ENCODE measurements at regions not wholly inside any gene's neighbourhood (a gene's known extent, or its start where the extent isn't known, plus 50 kb on each side); places are given as distances from the start of the nearest gene placed in this dataset.

DNA sequence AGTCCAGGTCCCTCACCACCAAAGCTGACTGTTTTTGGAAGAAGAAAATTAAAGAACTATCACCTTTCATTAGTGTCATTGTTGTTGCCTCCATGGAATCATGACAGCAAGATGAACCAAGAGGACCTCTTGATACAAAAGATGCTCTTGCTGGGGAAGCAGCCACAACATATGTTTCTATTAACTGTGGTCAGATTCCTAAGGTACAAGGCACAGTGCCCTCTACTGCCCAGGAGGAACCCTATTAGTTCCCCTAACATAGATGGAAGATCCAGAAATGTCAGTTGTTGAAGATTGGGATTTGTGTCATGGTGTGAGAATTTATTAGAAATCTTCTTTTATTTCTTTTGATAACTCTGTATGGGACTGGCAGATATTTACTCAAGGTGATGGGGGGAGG is 188.2 kb upstream of the ANKFN1 start:
- H3K9me2 ChIP-seq (replicated peaks; ENCODE audit: insufficient read depth, low read length), result no peaks in the 10 kb centered on the region
- no peak for DNase-seq
- H2AFZ ChIP-seq (ENCODE audit: low read length), result no peak overlapping the region
- H3K4me3 ChIP-seq (ENCODE audit: low read length), result no peak overlapping the region
- H3K27ac ChIP-seq (ENCODE audit: low read length), result no peak overlapping the region
- H3K4me1 ChIP-seq (ENCODE audit: low read length), result no peaks in the 10 kb centered on the region
- no peaks in the 10 kb centered on the region for H3K36me3 ChIP-seq (replicated peaks; ENCODE audit: insufficient read depth, low read length)
- TF ChIP-seq EZH2phosphoT487 (IDR thresholded peaks at IDR 0.05; ENCODE audit: low read length), result no peak
- TF ChIP-seq, protein P1, sequence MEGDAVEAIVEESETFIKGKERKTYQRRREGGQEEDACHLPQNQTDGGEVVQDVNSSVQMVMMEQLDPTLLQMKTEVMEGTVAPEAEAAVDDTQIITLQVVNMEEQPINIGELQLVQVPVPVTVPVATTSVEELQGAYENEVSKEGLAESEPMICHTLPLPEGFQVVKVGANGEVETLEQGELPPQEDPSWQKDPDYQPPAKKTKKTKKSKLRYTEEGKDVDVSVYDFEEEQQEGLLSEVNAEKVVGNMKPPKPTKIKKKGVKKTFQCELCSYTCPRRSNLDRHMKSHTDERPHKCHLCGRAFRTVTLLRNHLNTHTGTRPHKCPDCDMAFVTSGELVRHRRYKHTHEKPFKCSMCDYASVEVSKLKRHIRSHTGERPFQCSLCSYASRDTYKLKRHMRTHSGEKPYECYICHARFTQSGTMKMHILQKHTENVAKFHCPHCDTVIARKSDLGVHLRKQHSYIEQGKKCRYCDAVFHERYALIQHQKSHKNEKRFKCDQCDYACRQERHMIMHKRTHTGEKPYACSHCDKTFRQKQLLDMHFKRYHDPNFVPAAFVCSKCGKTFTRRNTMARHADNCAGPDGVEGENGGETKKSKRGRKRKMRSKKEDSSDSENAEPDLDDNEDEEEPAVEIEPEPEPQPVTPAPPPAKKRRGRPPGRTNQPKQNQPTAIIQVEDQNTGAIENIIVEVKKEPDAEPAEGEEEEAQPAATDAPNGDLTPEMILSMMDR (IDR thresholded peaks at IDR 0.05; ENCODE audit: low read length), result 0 out of 2 replicates have a peak, but pooled peaks have one; percentile 4
- no peak overlapping the region for H3K9ac ChIP-seq (ENCODE audit: low read length)
- no peaks in the 10 kb centered on the region for H3K79me2 ChIP-seq (ENCODE audit: low read length)
- H3K9me3 ChIP-seq (replicated peaks; ENCODE audit: insufficient read depth, low read length), result no peaks in the 10 kb centered on the region
- no peaks in the 10 kb centered on the region for H3K27me3 ChIP-seq (replicated peaks; ENCODE audit: insufficient read depth, low read length)
- H3K4me2 ChIP-seq (ENCODE audit: low read depth, low read length), result no peak overlapping the region
- H4K20me1 ChIP-seq (ENCODE audit: insufficient read depth, low read length), result no peaks in the 10 kb centered on the region
- H3F3A ChIP-seq (ENCODE audit: insufficient read depth, low read length), result no peaks in the 10 kb centered on the region

DNA sequence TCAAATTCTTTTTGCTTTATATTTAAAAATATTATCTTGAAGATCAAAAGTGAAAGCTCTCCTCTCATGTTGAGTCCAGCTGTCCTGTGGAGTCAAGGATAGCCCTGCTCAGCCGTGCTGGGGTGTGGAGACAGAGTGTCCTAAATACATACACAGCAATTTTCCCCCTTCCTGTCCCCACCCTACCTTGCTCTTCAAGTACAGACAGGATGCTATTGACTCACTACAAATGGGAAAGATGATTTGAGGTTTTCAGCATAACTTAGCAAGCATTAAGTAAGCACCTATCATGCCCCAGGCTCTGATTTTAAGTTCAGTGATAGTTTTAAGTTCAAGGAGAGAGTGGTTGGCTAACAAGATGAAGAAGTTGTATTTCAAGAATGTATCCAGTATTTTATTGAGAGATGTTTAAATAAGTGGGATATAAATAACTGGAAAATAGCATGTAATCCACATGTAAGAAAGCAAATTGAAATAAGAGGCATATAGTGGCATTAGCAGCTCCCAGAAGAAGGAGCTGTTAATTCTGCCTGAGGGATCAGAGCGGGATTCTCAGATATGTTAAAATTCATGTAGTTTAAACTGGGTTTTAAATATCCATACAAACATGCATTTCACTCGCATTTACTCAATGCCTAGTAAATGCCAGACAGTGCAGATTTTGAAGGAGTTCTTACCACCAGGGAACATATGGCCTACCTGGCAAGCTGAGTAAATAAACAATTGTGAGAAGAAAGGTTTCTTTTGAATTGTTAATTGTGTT is 183.5 kb upstream of the ANKFN1 start:
- H3K4me3 ChIP-seq (ENCODE audit: low read length), result no peak overlapping the region
- no peak overlapping the region for H3K27ac ChIP-seq (ENCODE audit: low read length)
- H3K4me2 ChIP-seq (ENCODE audit: low read depth, low read length), result no peak overlapping the region
- H3K36me3 ChIP-seq (replicated peaks; ENCODE audit: insufficient read depth, low read length), result no peaks in the 10 kb centered on the region
- no peak overlapping the region for H3K9ac ChIP-seq (ENCODE audit: low read length)
- no peak for DNase-seq
- H3K4me1 ChIP-seq (ENCODE audit: low read length), result no peaks in the 10 kb centered on the region
- H2AFZ ChIP-seq (ENCODE audit: low read length), result no peak overlapping the region
- no peaks in the 10 kb centered on the region for H3F3A ChIP-seq (ENCODE audit: insufficient read depth, low read length)
- H3K9me2 ChIP-seq (replicated peaks; ENCODE audit: insufficient read depth, low read length), result no peaks in the 10 kb centered on the region
- no peaks in the 10 kb centered on the region for H4K20me1 ChIP-seq (ENCODE audit: insufficient read depth, low read length)
- no peaks in the 10 kb centered on the region for H3K9me3 ChIP-seq (replicated peaks; ENCODE audit: insufficient read depth, low read length)
- no peaks in the 10 kb centered on the region for H3K79me2 ChIP-seq (ENCODE audit: low read length)
- H3K27me3 ChIP-seq (replicated peaks; ENCODE audit: insufficient read depth, low read length), result no peaks in the 10 kb centered on the region
- TF ChIP-seq, protein P1 (IDR thresholded peaks at IDR 0.05; ENCODE audit: low read length), result no peak
- TF ChIP-seq EZH2phosphoT487 (IDR thresholded peaks at IDR 0.05; ENCODE audit: low read length) (no peak), EZH2 (optimal IDR thresholded peaks at IDR 0.05; ENCODE audit: low read depth, low read length) (no peak)

DNA sequence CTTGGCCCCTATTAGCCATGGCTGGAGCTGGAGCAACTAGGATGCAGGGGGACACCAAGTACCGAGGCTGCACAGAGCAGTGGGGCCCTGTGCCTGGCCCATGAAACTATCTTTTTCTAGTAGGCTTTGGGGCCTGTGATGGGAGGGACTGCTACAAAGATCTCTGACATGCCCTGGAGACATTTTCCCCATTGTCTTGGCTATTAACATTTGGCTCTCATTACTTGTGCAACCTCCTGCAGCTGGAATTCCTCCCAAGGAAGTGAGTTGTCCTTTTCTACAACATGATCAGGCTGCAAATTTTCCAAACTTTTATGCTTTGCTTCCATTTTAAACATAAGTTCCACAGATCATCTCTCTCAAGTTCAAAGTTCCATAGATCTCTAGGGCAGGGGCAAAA is 174.7 kb upstream of the ANKFN1 start:
- Histone ChIP-seq H3F3A (ENCODE audit: insufficient read depth, low read length) (no peaks in the 10 kb centered on the region), H3K9ac (ENCODE audit: low read length) (no peak overlapping the region), H2AFZ (ENCODE audit: low read length) (no peak overlapping the region), H3K4me1 (ENCODE audit: low read length) (no peaks in the 10 kb centered on the region), H3K9me3 (replicated peaks; ENCODE audit: insufficient read depth, low read length) (no peaks in the 10 kb centered on the region), H3K4me3 (ENCODE audit: low read length) (no peak overlapping the region), H3K27ac (ENCODE audit: low read length) (no peak overlapping the region), H3K4me2 (ENCODE audit: low read depth, low read length) (no peak overlapping the region), H3K36me3 (replicated peaks; ENCODE audit: insufficient read depth, low read length) (no peaks in the 10 kb centered on the region), H3K79me2 (ENCODE audit: low read length) (no peaks in the 10 kb centered on the region), H4K20me1 (ENCODE audit: insufficient read depth, low read length) (no peaks in the 10 kb centered on the region), H3K9me2 (replicated peaks; ENCODE audit: insufficient read depth, low read length) (no peaks in the 10 kb centered on the region), H3K27me3 (replicated peaks; ENCODE audit: insufficient read depth, low read length) (no peaks in the 10 kb centered on the region)
- TF ChIP-seq, protein P1 (IDR thresholded peaks at IDR 0.05; ENCODE audit: low read length), result no peak
- TF ChIP-seq EZH2phosphoT487 (IDR thresholded peaks at IDR 0.05; ENCODE audit: low read length) (no peak), EZH2 (optimal IDR thresholded peaks at IDR 0.05; ENCODE audit: low read depth, low read length) (no peak)
- no peak for DNase-seq
